H1 (cell line): ENCODE measurements at regions not wholly inside any gene's neighbourhood (a gene's known extent, or its start where the extent isn't known, plus 50 kb on each side); places are given as distances from the start of the nearest gene placed in this dataset.

Experiments used
- CTCF ChIA-PET: fragments of 300-600 bp; sonication (Branson Sonifier 250); formaldehyde crosslinking; loops from one replicate; lab custom pipeline; 2021; ENCODE audit not compliant: partially characterized antibody; lab: Charles Lee
- POLR2A ChIA-PET: fragments of 300-600 bp; sonication (Branson Sonifier 250); formaldehyde crosslinking; loops from one replicate; lab custom pipeline; 2021; ENCODE audit warnings: inconsistent platforms; ENCODE audit not compliant: partially characterized antibody; lab: Charles Lee
- DNase-seq, 2 experiments: peaks; one replicate each; pipeline versions ENCODE4 v3.0.0 to v3.0.0-alpha.2; 2010 to 2022; ENCODE audit warnings: low spot score in 2 of 2, low read depth in 1 of 2, mixed read lengths in 1 of 2
- FAIRE-seq: peaks from 2 replicates; lab custom pipeline; 2011; peaks lifted over from hg19 to GRCh38; lab: Jason Lieb, UNC
- H2AFZ ChIP-seq: 2 replicates; pipeline ENCODE4 v1.8.1; 2012; ENCODE audit warnings: low read length, inconsistent platforms
- H2AK5ac ChIP-seq: 2 replicates; pipeline ENCODE4 v1.6.1; 2013; ENCODE audit warnings: low read depth, low read length
- H2BK120ac ChIP-seq: replicated peaks from 2 replicates; pipeline ENCODE3; 2013; ENCODE audit warnings: low read depth, low read length, inconsistent platforms
- H2BK12ac ChIP-seq: 2 replicates; pipeline ENCODE4 v1.6.1; 2013; ENCODE audit warnings: low read depth, low read length
- H2BK15ac ChIP-seq: 2 replicates; pipeline ENCODE4 v1.6.1; 2013; ENCODE audit warnings: low read length
- H2BK20ac ChIP-seq: 2 replicates; pipeline ENCODE4 v1.6.1; 2013; ENCODE audit warnings: low read length
- H2BK5ac ChIP-seq: 2 replicates; pipeline ENCODE4 v1.6.1; 2013; ENCODE audit warnings: low read depth, low read length
- H3K14ac ChIP-seq: 2 replicates; pipeline ENCODE4 v1.6.1; 2013; ENCODE audit warnings: inconsistent platforms; ENCODE audit not compliant: insufficient read length
- H3K18ac ChIP-seq: 2 replicates; pipeline ENCODE4 v1.6.1; 2013; ENCODE audit warnings: low read length; ENCODE audit errors: extremely low read depth
- H3K23ac ChIP-seq: 2 replicates; pipeline ENCODE4 v1.6.1; 2013; ENCODE audit warnings: inconsistent platforms; ENCODE audit not compliant: insufficient read length
- H3K23me2 ChIP-seq: 2 replicates; pipeline ENCODE4 v1.6.1; 2013; ENCODE audit warnings: low read depth, low read length
- H3K27ac ChIP-seq: 2 replicates; pipeline ENCODE4 v1.6.1; 2011; ENCODE audit warnings: low read depth, low read length, inconsistent platforms
- H3K27me3 ChIP-seq, 4 experiments: replicated peaks in 1 of 4; 1 replicate in 1 of 4; 2 replicates in 3 of 4; pipeline versions ENCODE4 v1.6.1 to v1.8.1; 2011 to 2013; ENCODE audit warnings: low read length in 3 of 4, mild to moderate bottlenecking in 3 of 4, inconsistent platforms in 2 of 4, mixed read lengths in 2 of 4, moderate library complexity in 1 of 4; ENCODE audit not compliant: control insufficient read depth in 3 of 4, insufficient read depth in 3 of 4; ENCODE audit errors: extremely low read depth in 1 of 4
- H3K36me3 ChIP-seq, 4 experiments: 2 replicates each; pipeline versions ENCODE4 v1.6.1 to v1.8.1; 2011 to 2013; ENCODE audit warnings: mild to moderate bottlenecking in 4 of 4, low read length in 3 of 4, moderate library complexity in 2 of 4, control low read depth in 1 of 4, inconsistent platforms in 1 of 4; ENCODE audit not compliant: insufficient read depth in 4 of 4, control insufficient read depth in 2 of 4
- H3K4ac ChIP-seq: replicated peaks from 2 replicates; pipeline ENCODE3; 2013; ENCODE audit warnings: low read length, low read depth, mixed read lengths, inconsistent platforms; ENCODE audit not compliant: insufficient read length
- H3K4me1 ChIP-seq, 4 experiments: replicated peaks in 1 of 4; 1 replicate in 1 of 4; 2 replicates in 3 of 4; pipeline versions ENCODE4 v1.6.1 to v1.8.1; 2011 to 2013; ENCODE audit warnings: low read length in 3 of 4, inconsistent platforms in 2 of 4, mixed read lengths in 1 of 4; ENCODE audit not compliant: insufficient read depth in 4 of 4, control insufficient read depth in 3 of 4
- H3K4me2 ChIP-seq, 2 experiments: 2 replicates each; pipeline versions ENCODE4 v1.6.1 to v1.8.1; 2011 to 2013; ENCODE audit warnings: low read depth in 2 of 2, low read length in 2 of 2, control low read depth in 1 of 2, inconsistent platforms in 1 of 2, mild to moderate bottlenecking in 1 of 2; ENCODE audit not compliant: insufficient read depth in 1 of 2
- H3K4me3 ChIP-seq, 4 experiments: fragments of 200-600, 300-600 bp in 1 of 4; sonication (generic), shearing (Covaris generic), sonication (Bioruptor Twin) in 1 of 4; 2 replicates each; pipeline versions ENCODE4 v1.5.1 to v1.8.1; 2011 to 2016; ENCODE audit warnings: low read length in 4 of 4, low read depth in 3 of 4, control low read depth in 2 of 4, inconsistent platforms in 2 of 4, mild to moderate bottlenecking in 2 of 4, mixed read lengths in 1 of 4, moderate library complexity in 1 of 4; ENCODE audit not compliant: insufficient read depth in 2 of 4; ENCODE audit errors: extremely low read depth in 1 of 4
- H3K56ac ChIP-seq: replicated peaks from 2 replicates; pipeline ENCODE3; 2013; ENCODE audit warnings: low read depth, mild to moderate bottlenecking, mixed read lengths, low read length, inconsistent platforms; ENCODE audit not compliant: insufficient read length
- H3K79me1 ChIP-seq: 2 replicates; pipeline ENCODE4 v1.6.1; 2013; ENCODE audit warnings: low read depth, low read length, control low read depth
- H3K79me2 ChIP-seq, 2 experiments: 2 replicates each; pipeline versions ENCODE4 v1.6.1 to v1.8.1; 2012 to 2013; ENCODE audit warnings: low read length in 2 of 2, mild to moderate bottlenecking in 2 of 2, inconsistent platforms in 1 of 2; ENCODE audit not compliant: insufficient read depth in 2 of 2, control insufficient read depth in 1 of 2
- H3K9ac ChIP-seq, 4 experiments: replicated peaks in 1 of 4; 1 replicate in 1 of 4; 2 replicates in 3 of 4; pipeline versions ENCODE4 v1.6.1 to v1.8.1; 2011 to 2013; ENCODE audit warnings: low read depth in 3 of 4, low read length in 3 of 4, control low read depth in 2 of 4, mild to moderate bottlenecking in 2 of 4, moderate library complexity in 2 of 4, inconsistent platforms in 1 of 4; ENCODE audit errors: extremely low read depth in 1 of 4
- H3K9me3 ChIP-seq, 2 experiments: 2 replicates each; pipeline versions ENCODE4 v1.6.1 to v1.8.1; 2012 to 2013; ENCODE audit warnings: mild to moderate bottlenecking in 2 of 2, moderate library complexity in 2 of 2, control low read depth in 1 of 2, inconsistent platforms in 1 of 2, low read depth in 1 of 2, low read length in 1 of 2, mixed read lengths in 1 of 2; ENCODE audit not compliant: insufficient read depth in 2 of 2
- H4K20me1 ChIP-seq, 2 experiments: replicated peaks in 1 of 2; 2 replicates each; pipeline versions ENCODE3 to v1.8.1; 2011 to 2013; ENCODE audit warnings: inconsistent platforms in 2 of 2, low read length in 2 of 2, mild to moderate bottlenecking in 1 of 2; ENCODE audit not compliant: insufficient read depth in 2 of 2, control insufficient read depth in 1 of 2
- H4K5ac ChIP-seq: 2 replicates; pipeline ENCODE4 v1.6.1; 2013; ENCODE audit warnings: low read length, low read depth, mixed read lengths, inconsistent platforms; ENCODE audit not compliant: insufficient read length
- H4K8ac ChIP-seq: 2 replicates; pipeline ENCODE4 v1.8.0; 2013; ENCODE audit warnings: mild to moderate bottlenecking, moderate library complexity, low read length, inconsistent platforms; ENCODE audit not compliant: insufficient read depth; ENCODE audit errors: extremely low read depth
- H4K91ac ChIP-seq: replicated peaks from 2 replicates; pipeline ENCODE3; 2013; ENCODE audit warnings: low read length, mixed read lengths, inconsistent platforms; ENCODE audit not compliant: insufficient read length
- POLR2AphosphoS5 ChIP-seq: IDR thresholded peaks from 2 replicates; pipeline ENCODE4 v1.6.1; 2011; ENCODE audit warnings: low read depth, low read length
- SP2 ChIP-seq: IDR thresholded peaks from 2 replicates; pipeline ENCODE4 v1.6.1; 2012; ENCODE audit warnings: mild to moderate bottlenecking, low read length, inconsistent platforms
- WGBS, 2 experiments: shearing (Covaris generic) in 1 of 2; methylation state at CpG; one replicate each; pipeline versions ENCODE4 v1.1.6 to v1.1.7; 2013 to 2015; ENCODE audit warnings: low lambda C conversion rate in 2 of 2, mixed read lengths in 2 of 2, inconsistent platforms in 1 of 2, low coverage in 1 of 2, missing lambda C conversion rate in 1 of 2; ENCODE audit not compliant: insufficient replicate concordance in 2 of 2, insufficient coverage in 1 of 2, insufficient read length in 1 of 2; ENCODE audit errors: extremely low coverage in 1 of 2, missing lambda C conversion rate in 1 of 2; 5-methylcytosine and 5-hydroxymethylcytosine counted together

DNA sequence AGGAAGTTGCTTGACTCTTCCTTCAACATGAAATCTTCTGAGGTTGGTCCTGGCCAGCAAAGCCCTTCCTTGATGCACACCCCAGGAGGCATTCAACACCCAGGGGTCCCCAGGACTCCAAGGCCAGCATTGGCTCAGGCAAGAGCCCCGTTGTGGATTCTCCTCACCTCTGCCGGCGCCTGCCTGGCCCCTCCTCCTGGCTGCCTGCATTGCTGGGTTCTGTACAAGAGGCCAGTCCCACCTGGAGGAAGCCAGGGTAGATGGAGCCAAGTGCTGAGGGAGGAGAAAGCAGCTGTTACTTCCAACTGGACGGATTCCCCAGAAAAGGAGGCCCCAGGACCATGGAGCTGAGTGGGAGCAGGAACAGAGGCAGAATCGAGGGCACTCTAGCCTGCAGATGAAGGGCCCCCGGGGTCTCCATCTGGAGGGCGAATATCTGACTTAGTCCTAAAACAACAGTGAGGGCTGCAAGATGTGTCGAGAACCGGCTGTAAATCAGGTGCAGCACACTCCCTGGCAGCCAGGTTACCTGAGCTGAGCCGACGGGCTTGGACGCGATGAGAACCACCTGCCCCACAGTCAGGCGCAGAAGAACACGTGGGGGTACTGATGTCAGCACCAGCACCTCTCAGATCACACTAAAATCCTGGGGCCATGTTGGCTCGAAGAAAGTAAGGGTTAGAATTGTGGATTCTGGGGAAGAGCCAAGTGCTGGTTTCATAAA lies 399.6 kb upstream of the SALL3 start:
- H2BK120ac ChIP-seq: no peak overlapping the region
- no peak overlapping the region for H2BK12ac ChIP-seq
- H3K4me3 ChIP-seq: no peak overlapping the region
- no peak for TF ChIP-seq SP2
- TF ChIP-seq POLR2AphosphoS5: no peak
- TF ChIP-seq, all 59 proteins: peak for 0
- CTCF ChIA-PET: interaction anchor here (0.8 to 1.5 kb wide), 3 partner anchors 10 to 1606 kb away, joined by 3 to 4 read pairs (median 3); no protein-coding TSS in a partner anchor
- H4K20me1 ChIP-seq: no peaks in the 10 kb centered on the region
- H2AFZ ChIP-seq: no peak overlapping the region
- no peak overlapping the region for H3K4ac ChIP-seq
- no peak overlapping the region for H3K23ac ChIP-seq
- no peak overlapping the region for H3K56ac ChIP-seq
- H3K9me3 ChIP-seq: peaks cover 2 to 10% of the 10 kb centered on the region in 2 experiments; a peak in 3 of 4 replicates
- no peaks in the 10 kb centered on the region for H3K27me3 ChIP-seq
- no peak overlapping the region for H3K18ac ChIP-seq
- no peak overlapping the region; the same call in 1 of the 2 replicates for H4K8ac ChIP-seq
- H4K5ac ChIP-seq: no peak overlapping the region
- H3K14ac ChIP-seq: no peak overlapping the region
- no peak overlapping the region for H2BK20ac ChIP-seq
- H3K79me1 ChIP-seq: no peaks in the 10 kb centered on the region
- FAIRE-seq (no peak), DNase-seq (peak in 1 of 2 experiments; percentile 29)
- no peaks in the 10 kb centered on the region for H3K23me2 ChIP-seq
- no peak overlapping the region for H2BK5ac ChIP-seq
- no peaks in the 10 kb centered on the region for H3K79me2 ChIP-seq
- no peak overlapping the region for H2BK15ac ChIP-seq
- H4K91ac ChIP-seq: no peak overlapping the region
- no peak overlapping the region for H3K27ac ChIP-seq
- WGBS, 2 experiments: 91% methylated on average over 16 of the region's 16 CpGs; no CpG with 5 or more reads in 1 of the 2 experiments
- POLR2A ChIA-PET: no interaction called here
- no peak overlapping the region for H2AK5ac ChIP-seq
- peaks cover 0 to 3% (median 0%) of the 10 kb centered on the region in 4 experiments; a peak in 1 of 7 replicates for H3K4me1 ChIP-seq
- H3K36me3 ChIP-seq: no peaks in the 10 kb centered on the region
- H3K9ac ChIP-seq: no peak overlapping the region
- H3K4me2 ChIP-seq: no peak overlapping the region
